SKM-1 treated with dmso at 0.1 percent for 144 hours (cell line): ENCODE measurements at regions not wholly inside any gene's neighbourhood (a gene's known extent, or its start where the extent isn't known, plus 50 kb on each side); places are given as distances from the start of the nearest gene placed in this dataset.
"Not testable (repeated sequence)": the region's sequence is repeated elsewhere in the genome, so short reads cannot be mapped to it uniquely, and the experiment has no call there.

Experiments
- DNase-seq: peaks from one replicate; lab custom pipeline; 2025; ENCODE audit not compliant: unreplicated experiment; lab: John Stamatoyannopoulos, UW

GRCh38 chr5:99030906-99031440, 102.2 kb upstream of the CHD1 start:
- DNase-seq, result no peak

- no peak for DNase-seq
Observed at GRCh38 chr5:99029172-99029571, 100.4 kb upstream of the CHD1 start.

GRCh38 chr5:99028170-99028569, 99.4 kb upstream of the CHD1 start:
- not testable (repeated sequence) for DNase-seq

GRCh38 chr5:99025298-99026045, 96.7 kb upstream of the CHD1 start:
- no peak for DNase-seq

GRCh38 chr5:99023330-99023729, 94.5 kb upstream of the CHD1 start:
- DNase-seq, result no peak

- no peak for DNase-seq
Observed at GRCh38 chr5:99022250-99022649, 93.4 kb upstream of the CHD1 start.

- DNase-seq, result no peak
Observed at GRCh38 chr5:99020698-99021048, 91.9 kb upstream of the CHD1 start.

GRCh38 chr5:99019812-99020697, 91.2 kb upstream of the CHD1 start:
- peak; percentile 25 for DNase-seq

GRCh38 chr5:99019254-99019653, 90.4 kb upstream of the CHD1 start:
- DNase-seq, result no peak

GRCh38 chr5:99010294-99010693, 81.5 kb upstream of the CHD1 start:
- DNase-seq, result no peak

- DNase-seq, result not testable (repeated sequence)
Observed at GRCh38 chr5:99008009-99008408, 79.2 kb upstream of the CHD1 start.

- no peak for DNase-seq
Observed at GRCh38 chr5:99005506-99005905, 76.7 kb upstream of the CHD1 start.

- DNase-seq, result no peak
Observed at GRCh38 chr5:99004960-99005359, 76.2 kb upstream of the CHD1 start.

GRCh38 chr5:99000876-99001275, 72.1 kb upstream of the CHD1 start:
- DNase-seq, result no peak

GRCh38 chr5:99000221-99000620, 71.4 kb upstream of the CHD1 start:
- no peak for DNase-seq

- no peak for DNase-seq
Observed at GRCh38 chr5:98999631-99000030, 70.8 kb upstream of the CHD1 start.

- no peak for DNase-seq
Observed at GRCh38 chr5:98997000-98997399, 68.2 kb upstream of the CHD1 start.

- no peak for DNase-seq
Observed at GRCh38 chr5:98994611-98995010, 65.8 kb upstream of the CHD1 start.

GRCh38 chr5:98993512-98993911, 64.7 kb upstream of the CHD1 start:
- no peak for DNase-seq

GRCh38 chr5:98992552-98992951, 63.7 kb upstream of the CHD1 start:
- DNase-seq, result no peak

GRCh38 chr5:98989727-98990126, 60.9 kb upstream of the CHD1 start:
- DNase-seq, result peak; percentile 75

GRCh38 chr5:98986587-98986986, 57.8 kb upstream of the CHD1 start:
- no peak for DNase-seq
